Skeletal muscle tissue (tissue), 3 donors: ENCODE measurements at regions not wholly inside any gene's neighbourhood (a gene's known extent, or its start where the extent isn't known, plus 50 kb on each side); places are given as distances from the start of the nearest gene placed in this dataset.

ENCODE experiments used
- H3K27ac ChIP-seq: one replicate; pipeline ENCODE4 v1.7.0; 2013; ENCODE audit warnings: mild to moderate bottlenecking, low read depth, low read length, inconsistent platforms
- H3K27me3 ChIP-seq, 3 donors: one replicate each; pipeline ENCODE4 v1.7.0; 2013; ENCODE audit warnings: low read length in 3 of 3; ENCODE audit not compliant: control insufficient read depth in 3 of 3, insufficient read depth in 3 of 3
- H3K36me3 ChIP-seq, 3 donors: one replicate each; pipeline ENCODE4 v1.7.0; 2013; ENCODE audit warnings: low read length in 3 of 3; ENCODE audit not compliant: control insufficient read depth in 3 of 3, insufficient read depth in 3 of 3
- H3K4me1 ChIP-seq, 3 donors: one replicate each; pipeline ENCODE4 v1.7.0; 2013; ENCODE audit warnings: low read length in 3 of 3, mild to moderate bottlenecking in 3 of 3; ENCODE audit not compliant: control insufficient read depth in 3 of 3, insufficient read depth in 3 of 3
- H3K4me3 ChIP-seq, 3 donors: one replicate each; pipeline ENCODE4 v1.7.0; 2013; ENCODE audit warnings: low read length in 3 of 3
- H3K9ac ChIP-seq, 3 donors: one replicate each; pipeline ENCODE4 v1.7.0; 2013; ENCODE audit warnings: low read length in 3 of 3, mild to moderate bottlenecking in 3 of 3, moderate library complexity in 2 of 3, low read depth in 1 of 3
- H3K9me3 ChIP-seq, 3 donors: one replicate each; pipeline ENCODE4 v1.7.0; 2013; ENCODE audit warnings: low read length in 3 of 3; ENCODE audit not compliant: control insufficient read depth in 3 of 3
- donor health status: Osteomylitis.

GRCh38 chr17:53319947-53320346 lies 502.8 kb upstream of the KIF2B start:
- Histone ChIP-seq H3K4me3 (no peak overlapping the region), H3K9me3 (no peaks in the 10 kb centered on the region), H3K4me1 (no peaks in the 10 kb centered on the region), H3K36me3 (no peaks in the 10 kb centered on the region), H3K27ac (no peak overlapping the region), H3K27me3 (no peaks in the 10 kb centered on the region), H3K9ac (no peak overlapping the region)

- H3K9me3 ChIP-seq = no peaks in the 10 kb centered on the region
- no peaks in the 10 kb centered on the region for H3K4me1 ChIP-seq
- H3K4me3 ChIP-seq = no peak overlapping the region
- H3K9ac ChIP-seq = no peak overlapping the region
- H3K27me3 ChIP-seq = no peaks in the 10 kb centered on the region
- no peak overlapping the region for H3K27ac ChIP-seq
- no peaks in the 10 kb centered on the region for H3K36me3 ChIP-seq
Measured at GRCh38 chr17:53316988-53317387, 505.7 kb upstream of the KIF2B start.

- H3K4me1 ChIP-seq = no peaks in the 10 kb centered on the region
- no peaks in the 10 kb centered on the region for H3K36me3 ChIP-seq
- no peaks in the 10 kb centered on the region for H3K9me3 ChIP-seq
- H3K27me3 ChIP-seq = no peaks in the 10 kb centered on the region
- no peak overlapping the region for H3K4me3 ChIP-seq
- no peak overlapping the region for H3K9ac ChIP-seq
- no peak overlapping the region for H3K27ac ChIP-seq
Measured at GRCh38 chr17:53316073-53316472, 506.7 kb upstream of the KIF2B start.

- H3K27ac ChIP-seq = no peak overlapping the region
- no peaks in the 10 kb centered on the region for H3K4me1 ChIP-seq
Measured at GRCh38 chr17:53314521-53314920, 508.2 kb upstream of the KIF2B start.

GRCh38 chr17:53313746-53314145 lies 509.0 kb upstream of the KIF2B start:
- Histone ChIP-seq H3K27me3 (no peaks in the 10 kb centered on the region), H3K9me3 (no peaks in the 10 kb centered on the region), H3K4me3 (no peak overlapping the region), H3K36me3 (no peaks in the 10 kb centered on the region), H3K4me1 (no peaks in the 10 kb centered on the region), H3K9ac (no peak overlapping the region), H3K27ac (no peak overlapping the region)

More at GRCh38 chr17:53314521-53314920, 508.2 kb upstream of the KIF2B start:
- H3K9me3 ChIP-seq = no peaks in the 10 kb centered on the region
- no peaks in the 10 kb centered on the region for H3K27me3 ChIP-seq
- H3K4me3 ChIP-seq = no peak overlapping the region
- no peaks in the 10 kb centered on the region for H3K36me3 ChIP-seq
- H3K9ac ChIP-seq = no peak overlapping the region

GRCh38 chr17:53278466-53278865 lies 544.3 kb upstream of the KIF2B start:
- H3K9ac ChIP-seq = no peak overlapping the region
- H3K9me3 ChIP-seq = no peaks in the 10 kb centered on the region
- no peaks in the 10 kb centered on the region for H3K4me1 ChIP-seq
- no peaks in the 10 kb centered on the region for H3K36me3 ChIP-seq
- H3K27me3 ChIP-seq = no peaks in the 10 kb centered on the region
- H3K4me3 ChIP-seq = no peak overlapping the region
- no peak overlapping the region for H3K27ac ChIP-seq

- Histone ChIP-seq H3K27me3 (no peaks in the 10 kb centered on the region), H3K4me3 (no peak overlapping the region), H3K36me3 (no peaks in the 10 kb centered on the region), H3K9me3 (no peaks in the 10 kb centered on the region), H3K27ac (no peak overlapping the region), H3K9ac (no peak overlapping the region), H3K4me1 (no peaks in the 10 kb centered on the region)
Measured at GRCh38 chr17:53273126-53273525, 549.6 kb upstream of the KIF2B start.

GRCh38 chr17:53270936-53271335 lies 551.8 kb upstream of the KIF2B start:
- Histone ChIP-seq H3K27ac (no peak overlapping the region), H3K27me3 (no peaks in the 10 kb centered on the region), H3K9ac (no peak overlapping the region), H3K9me3 (no peaks in the 10 kb centered on the region), H3K4me3 (no peak overlapping the region), H3K4me1 (no peaks in the 10 kb centered on the region), H3K36me3 (no peaks in the 10 kb centered on the region)

GRCh38 chr17:53264730-53265129 lies 558.0 kb upstream of the KIF2B start:
- Histone ChIP-seq H3K9me3 (no peaks in the 10 kb centered on the region), H3K4me3 (no peak overlapping the region), H3K27me3 (no peaks in the 10 kb centered on the region), H3K27ac (no peak overlapping the region), H3K9ac (no peak overlapping the region), H3K36me3 (no peaks in the 10 kb centered on the region), H3K4me1 (no peaks in the 10 kb centered on the region)

- H3K36me3 ChIP-seq = no peaks in the 10 kb centered on the region
- no peak overlapping the region for H3K4me3 ChIP-seq
- no peak overlapping the region for H3K27ac ChIP-seq
- no peaks in the 10 kb centered on the region for H3K4me1 ChIP-seq
- no peaks in the 10 kb centered on the region for H3K27me3 ChIP-seq
- no peaks in the 10 kb centered on the region for H3K9me3 ChIP-seq
- no peak overlapping the region for H3K9ac ChIP-seq
Measured at GRCh38 chr17:53253956-53254597, 568.6 kb upstream of the KIF2B start.
